Type B pancreatic cell (in vitro differentiated cells): ENCODE measurements at regions not wholly inside any gene's neighbourhood (a gene's known extent, or its start where the extent isn't known, plus 50 kb on each side); places are given as distances from the start of the nearest gene placed in this dataset.
A peak's percentile ranks its signal among the peaks of the same experiment; 100 is the strongest.

ENCODE experiments used
- DNase-seq: peaks from one replicate; pipeline ENCODE4 v3.0.0; 2021; ENCODE audit warnings: mixed read lengths; ENCODE audit not compliant: unreplicated experiment; ENCODE audit errors: extremely low spot score
- H3K27ac Mint-ChIP-seq: 2 replicates; pipeline ENCODE4 v1.8.0; 2021; ENCODE audit warnings: mild to moderate bottlenecking, mixed read lengths
- H3K27me3 Mint-ChIP-seq: 2 replicates; pipeline ENCODE4 v1.8.0; 2021; ENCODE audit warnings: mixed read lengths
- H3K36me3 Mint-ChIP-seq: 2 replicates; pipeline ENCODE4 v1.8.0; 2021; ENCODE audit warnings: mixed read lengths
- H3K4me1 Mint-ChIP-seq: one replicate; pipeline ENCODE4 v1.8.0; 2021; ENCODE audit warnings: mixed read lengths; ENCODE audit not compliant: unreplicated experiment
- H3K4me3 Mint-ChIP-seq: 2 replicates; pipeline ENCODE4 v1.8.0; 2021; ENCODE audit warnings: mild to moderate bottlenecking, mixed read lengths
- H3K9me3 Mint-ChIP-seq: 2 replicates; pipeline ENCODE4 v1.8.0; 2021; ENCODE audit warnings: mixed read lengths
- CTCF ChIP-seq: fragments of 200-600 bp; sonication (generic); conservative IDR thresholded peaks from 2 replicates; pipeline ENCODE4 v1.5.0; 2021; ENCODE audit warnings: antibody characterized with exemption, mild to moderate bottlenecking

GRCh38 chr10:53236941-53237340, 464.4 kb upstream of the MBL2 start:
- Mint-ChIP-seq H3K9me3 (no peaks in the 10 kb centered on the region), H3K4me3 (no peak overlapping the region), H3K4me1 (peaks cover 4% of the 10 kb centered on the region), H3K27me3 (no peaks in the 10 kb centered on the region), H3K27ac (no peak overlapping the region), H3K36me3 (no peaks in the 10 kb centered on the region)
- no peak for TF ChIP-seq CTCF
- no peak for DNase-seq

DNA sequence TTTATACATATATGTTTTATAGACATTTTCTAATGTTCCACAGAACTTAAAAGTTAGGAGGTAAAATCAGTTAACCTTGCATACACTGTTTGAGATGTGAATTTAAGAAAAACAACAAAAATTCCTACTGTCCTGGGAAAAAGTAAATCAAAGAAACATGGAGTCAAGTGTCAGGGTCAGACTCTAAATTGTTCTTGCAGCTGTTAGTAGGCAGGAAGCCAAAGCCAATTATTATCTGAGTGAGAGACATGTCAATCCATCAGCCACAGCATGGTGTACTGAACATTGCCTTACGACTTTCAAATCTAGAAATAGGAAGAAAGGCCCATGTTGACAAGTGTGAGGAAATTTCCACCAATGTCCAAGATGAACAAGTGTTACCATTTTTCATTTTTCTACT, 461.2 kb upstream of the MBL2 start:
- H3K36me3 Mint-ChIP-seq, result no peaks in the 10 kb centered on the region
- no peak for DNase-seq
- H3K9me3 Mint-ChIP-seq, result no peaks in the 10 kb centered on the region
- TF ChIP-seq CTCF, result no peak
- no peak overlapping the region for H3K27ac Mint-ChIP-seq
- H3K27me3 Mint-ChIP-seq, result no peaks in the 10 kb centered on the region
- no peak overlapping the region for H3K4me3 Mint-ChIP-seq
- peaks cover 4% of the 10 kb centered on the region for H3K4me1 Mint-ChIP-seq

GRCh38 chr10:53230651-53231050, 458.1 kb upstream of the MBL2 start:
- Mint-ChIP-seq H3K36me3 (no peaks in the 10 kb centered on the region), H3K27ac (no peak overlapping the region), H3K9me3 (peaks cover 6% of the 10 kb centered on the region), H3K27me3 (no peaks in the 10 kb centered on the region), H3K4me1 (peaks cover 4% of the 10 kb centered on the region), H3K4me3 (no peak overlapping the region)
- DNase-seq, result no peak
- TF ChIP-seq CTCF, result no peak

DNA sequence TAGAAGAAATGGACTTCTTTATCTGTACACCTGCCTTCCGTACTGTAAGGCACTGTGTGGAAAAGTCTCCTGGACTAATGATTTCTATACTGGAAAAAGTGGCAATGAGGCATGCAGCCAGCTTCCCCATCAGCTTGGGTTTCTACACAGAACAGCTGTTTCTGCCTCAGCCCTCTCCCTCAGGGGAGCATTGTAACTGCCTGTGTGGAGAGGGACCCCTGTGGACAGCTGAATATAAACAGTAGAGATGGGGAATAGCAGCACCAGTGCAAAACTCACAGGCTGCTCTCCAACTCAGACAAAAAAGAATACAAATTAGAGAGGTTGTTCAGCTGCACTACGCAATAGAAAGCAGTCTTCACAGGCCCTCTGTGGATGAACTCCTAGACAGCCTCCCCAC, 451.3 kb upstream of the MBL2 start:
- Mint-ChIP-seq H3K4me1 (peaks cover 8% of the 10 kb centered on the region), H3K27me3 (no peaks in the 10 kb centered on the region), H3K36me3 (no peaks in the 10 kb centered on the region), H3K9me3 (peaks cover 6% of the 10 kb centered on the region), H3K4me3 (no peak overlapping the region), H3K27ac (no peak overlapping the region)
- DNase-seq, result no peak
- no peak for TF ChIP-seq CTCF

DNA sequence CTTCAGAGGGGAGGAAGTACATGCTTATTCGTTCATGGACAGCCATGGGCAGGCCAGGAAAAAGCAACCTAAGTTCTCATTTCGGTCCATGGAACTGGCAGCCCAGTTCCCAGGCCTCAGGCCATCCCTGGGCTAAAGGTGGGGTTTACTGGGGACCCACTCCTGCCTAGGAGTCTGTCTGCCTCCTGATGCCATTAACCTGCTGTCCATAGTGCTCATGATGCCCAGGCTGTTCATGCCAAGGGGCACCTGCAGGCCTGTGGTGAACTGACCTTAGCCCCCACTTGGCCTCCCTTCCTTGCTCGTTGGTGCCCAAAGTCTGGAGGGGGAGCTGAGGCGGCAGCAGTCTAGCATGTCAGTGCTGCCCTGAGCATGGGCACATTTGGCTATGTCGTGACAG, 450.2 kb upstream of the MBL2 start:
- Mint-ChIP-seq H3K27ac (no peak overlapping the region), H3K27me3 (no peaks in the 10 kb centered on the region), H3K9me3 (no peaks in the 10 kb centered on the region), H3K4me3 (no peak overlapping the region), H3K36me3 (no peaks in the 10 kb centered on the region), H3K4me1 (peaks cover 8% of the 10 kb centered on the region)
- no peak for TF ChIP-seq CTCF
- no peak for DNase-seq

GRCh38 chr10:53209944-53210611, 437.5 kb upstream of the MBL2 start:
- TF ChIP-seq CTCF, result peak; percentile 74
- H3K4me3 Mint-ChIP-seq, result no peak overlapping the region
- peaks cover 6% of the 10 kb centered on the region for H3K4me1 Mint-ChIP-seq
- no peak for DNase-seq
- H3K27me3 Mint-ChIP-seq, result no peaks in the 10 kb centered on the region
- no peak overlapping the region for H3K27ac Mint-ChIP-seq
- H3K36me3 Mint-ChIP-seq, result no peaks in the 10 kb centered on the region
- H3K9me3 Mint-ChIP-seq, result no peaks in the 10 kb centered on the region
